AG09309 (cell line): ENCODE measurements at regions not wholly inside any gene's neighbourhood (a gene's known extent, or its start where the extent isn't known, plus 50 kb on each side); places are given as distances from the start of the nearest gene placed in this dataset.
"Not testable (repeated sequence)": the region's sequence is repeated elsewhere in the genome, so short reads cannot be mapped to it uniquely, and the experiment has no call there.

Source experiments
- DNase-seq: peaks from one replicate; pipeline ENCODE4 v3.0.0-alpha.2; 2010; ENCODE audit warnings: low read depth
- H3K4me3 ChIP-seq: 2 replicates; pipeline ENCODE4 v1.5.1; 2011; ENCODE audit warnings: mild to moderate bottlenecking, low read depth, low read length, moderate library complexity; ENCODE audit not compliant: control insufficient read depth
- CTCF ChIP-seq: IDR thresholded peaks from 2 replicates; pipeline ENCODE4 v1.5.1; 2011; ENCODE audit warnings: mild to moderate bottlenecking, low read depth, low read length, inconsistent platforms; ENCODE audit not compliant: insufficient read depth, control insufficient read depth; ENCODE audit errors: missing control alignments

- peak; percentile 46 for DNase-seq
- H3K4me3 ChIP-seq = no peak overlapping the region
- TF ChIP-seq CTCF = no peak
Measured at GRCh38 chr6:112931832-112932231, 584.7 kb downstream of the RFPL4B start.

GRCh38 chr6:112933947-112934346, 586.8 kb downstream of the RFPL4B start:
- no peak for TF ChIP-seq CTCF
- DNase-seq = no peak
- no peak overlapping the region for H3K4me3 ChIP-seq

DNA sequence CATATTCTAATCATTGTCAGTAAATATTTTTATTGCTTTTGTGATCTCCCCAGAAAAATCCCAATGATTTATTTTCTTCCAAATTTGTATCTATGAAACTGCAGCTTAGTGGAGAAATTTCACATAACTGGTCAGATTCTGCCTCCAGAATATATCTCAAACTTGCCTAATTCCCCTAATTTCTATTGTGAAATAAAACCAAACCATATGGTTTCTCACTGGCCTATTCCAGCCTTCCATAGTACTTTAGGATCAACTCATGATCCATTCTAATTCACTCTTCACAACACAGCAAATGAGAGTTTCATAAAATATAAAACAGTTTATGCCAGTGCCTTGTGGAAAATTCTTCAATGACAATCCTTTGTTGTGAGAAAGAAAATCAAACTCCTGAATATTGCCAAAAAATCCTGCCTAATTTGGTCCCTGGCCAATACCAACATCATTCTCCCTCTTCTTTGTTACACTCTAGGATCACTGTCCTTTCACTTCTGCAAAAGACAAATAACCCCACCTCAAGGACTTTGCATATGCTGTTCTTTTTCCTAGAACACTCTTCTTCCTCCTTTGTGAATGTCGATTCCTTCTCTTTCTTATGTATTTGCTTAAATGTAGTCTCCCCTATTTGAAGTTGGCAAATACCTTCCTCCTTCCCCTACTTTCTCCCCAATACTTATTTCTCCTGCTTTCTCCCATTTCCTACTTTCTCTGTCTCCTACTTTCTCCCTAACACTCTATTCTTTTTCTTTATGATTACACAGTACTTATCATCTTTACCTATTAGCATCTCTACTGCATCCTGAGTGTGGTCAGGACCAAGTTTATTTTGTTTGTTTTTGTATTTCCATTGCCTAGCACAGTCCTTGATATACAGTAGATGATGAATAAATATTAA, 587.5 kb downstream of the RFPL4B start:
- TF ChIP-seq CTCF = no peak
- no peak for DNase-seq
- no peak overlapping the region for H3K4me3 ChIP-seq

DNA sequence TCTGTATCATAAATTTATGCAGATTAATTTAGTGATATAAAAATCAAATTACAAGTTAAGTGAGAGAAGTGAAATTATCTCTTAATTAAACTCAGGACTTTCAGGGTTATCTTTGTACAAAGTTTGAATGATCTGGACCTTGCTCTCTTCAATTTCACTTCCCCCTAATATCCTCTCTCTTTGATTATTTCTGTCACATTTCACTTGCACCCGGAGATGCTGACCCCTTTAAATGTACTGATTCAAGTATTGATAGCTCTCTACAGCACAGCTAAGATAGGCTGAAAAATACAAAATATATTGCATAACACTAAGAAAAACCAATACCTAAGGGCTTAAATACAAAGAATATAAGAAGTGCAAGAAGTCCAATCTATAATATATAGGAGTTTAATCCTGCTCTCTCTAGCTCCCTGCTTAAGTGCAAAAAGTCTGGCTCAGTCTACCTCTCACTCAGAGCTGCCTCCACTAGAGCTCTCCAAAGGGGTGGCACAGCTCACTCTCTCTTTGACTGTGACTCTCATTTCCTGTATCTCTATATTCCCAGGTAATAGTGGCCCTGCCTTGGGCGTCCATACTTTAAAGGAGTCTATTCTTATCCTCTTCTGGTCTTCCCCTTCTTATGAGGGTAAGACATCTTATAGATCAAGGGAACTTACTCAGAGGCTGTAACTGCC, 588.4 kb downstream of the RFPL4B start:
- no peak for DNase-seq
- TF ChIP-seq CTCF = no peak
- no peak overlapping the region for H3K4me3 ChIP-seq

DNA sequence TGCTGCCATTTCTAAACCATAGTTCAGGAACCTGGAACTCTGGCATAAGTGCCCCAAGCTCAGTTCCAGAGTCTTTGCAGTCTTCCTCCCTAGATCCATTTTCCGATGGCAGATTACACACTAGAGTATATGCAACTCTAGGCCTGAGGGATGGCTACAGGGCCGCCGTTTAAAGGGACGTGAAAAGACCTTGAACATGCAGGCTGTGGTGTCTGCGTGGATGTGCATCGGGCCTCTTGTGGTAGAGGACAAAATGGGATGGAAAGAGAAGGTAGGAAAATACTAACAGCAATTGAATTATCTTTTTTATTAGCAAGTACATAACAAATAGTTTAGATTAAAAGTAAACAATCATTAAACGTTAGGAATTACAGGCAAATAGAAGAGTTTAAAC, 588.9 kb downstream of the RFPL4B start:
- H3K4me3 ChIP-seq = no peak overlapping the region
- TF ChIP-seq CTCF = no peak
- DNase-seq = no peak

GRCh38 chr6:112936504-112936903, 589.4 kb downstream of the RFPL4B start:
- TF ChIP-seq CTCF = no peak
- peak; percentile 73 for DNase-seq
- H3K4me3 ChIP-seq = no peak overlapping the region

- not testable (repeated sequence) for DNase-seq, H3K4me3 ChIP-seq
Measured at GRCh38 chr6:112937690-112938089, 590.6 kb downstream of the RFPL4B start.
